MM.1S (cell line): ENCODE measurements at regions not wholly inside any gene's neighbourhood (a gene's known extent, or its start where the extent isn't known, plus 50 kb on each side); places are given as distances from the start of the nearest gene placed in this dataset.

Experiments
- CTCF ChIP-seq: fragments of 300-600 bp; sonication (generic); IDR thresholded peaks from 2 replicates; pipeline ENCODE4 v1.5.1; 2016; ENCODE audit warnings: antibody characterized with exemption, low read length, mixed read lengths
- EZH2 ChIP-seq: fragments of 300-600 bp; sonication (generic); optimal IDR thresholded peaks from 2 replicates; pipeline ENCODE3; 2017; ENCODE audit warnings: low read depth, mild to moderate bottlenecking, antibody characterized with exemption, low read length, mixed read lengths

DNA sequence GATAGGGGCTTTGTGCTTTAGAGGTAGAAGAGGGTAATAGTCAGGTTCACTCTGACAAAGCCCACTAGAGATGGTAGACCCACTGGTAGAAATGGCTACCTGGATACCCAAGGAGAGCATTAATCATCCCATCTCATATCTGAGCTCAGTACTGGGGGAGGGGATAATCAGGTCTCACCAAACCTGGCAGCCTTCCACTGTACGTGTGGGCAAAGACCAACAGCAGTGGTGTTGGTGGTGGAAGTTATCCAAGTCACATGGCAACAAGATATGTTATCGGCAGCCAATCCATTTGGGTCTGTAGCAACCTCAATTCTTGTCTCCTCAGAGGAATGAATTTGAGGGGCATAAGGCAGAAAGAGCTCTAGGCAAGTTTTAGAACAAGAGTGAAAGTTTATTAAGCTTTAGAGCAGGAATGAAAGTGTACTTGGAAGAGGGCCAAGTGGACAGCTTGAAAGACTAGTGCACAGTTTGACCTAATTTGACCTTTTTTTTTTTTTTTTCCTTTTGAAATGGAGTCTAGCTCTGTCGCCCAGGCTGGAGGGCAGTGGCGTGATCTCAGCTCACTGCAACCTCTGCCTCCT is 67.0 kb upstream of the CXCL13 start:
- TF ChIP-seq CTCF (no peak), EZH2 (no peak)
